Progenitor cell of endocrine pancreas (in vitro differentiated cells): ENCODE measurements at regions not wholly inside any gene's neighbourhood (a gene's known extent, or its start where the extent isn't known, plus 50 kb on each side); places are given as distances from the start of the nearest gene placed in this dataset.

Source experiments
- DNase-seq: peaks from one replicate; pipeline ENCODE4 v3.0.0; 2021; ENCODE audit warnings: low spot score; ENCODE audit not compliant: unreplicated experiment
- H3K27ac Mint-ChIP-seq: 2 replicates; pipeline ENCODE4 v1.8.0; 2021; ENCODE audit warnings: mild to moderate bottlenecking, moderate library complexity, mixed read lengths
- H3K27me3 Mint-ChIP-seq: 2 replicates; pipeline ENCODE4 v1.8.0; 2021; ENCODE audit warnings: mixed read lengths
- H3K36me3 Mint-ChIP-seq: 2 replicates; pipeline ENCODE4 v1.8.0; 2022; ENCODE audit warnings: mixed read lengths; ENCODE audit not compliant: insufficient read depth
- H3K4me1 Mint-ChIP-seq: 2 replicates; pipeline ENCODE4 v1.8.0; 2021; ENCODE audit warnings: low read depth, mixed read lengths
- H3K4me3 Mint-ChIP-seq: 2 replicates; pipeline ENCODE4 v1.8.0; 2021; ENCODE audit warnings: low read depth, mild to moderate bottlenecking, moderate library complexity, mixed read lengths
- H3K9me3 Mint-ChIP-seq: 2 replicates; pipeline ENCODE4 v1.8.0; 2021; ENCODE audit warnings: low read depth, mixed read lengths
- CTCF ChIP-seq: fragments of 200-600 bp; sonication (generic); IDR thresholded peaks from one replicate; pipeline ENCODE4 v1.5.0; 2021; ENCODE audit warnings: antibody characterized with exemption, mild to moderate bottlenecking; ENCODE audit not compliant: unreplicated experiment

- DNase-seq = no peak
- Mint-ChIP-seq H3K27ac (no peak overlapping the region), H3K9me3 (no peaks in the 10 kb centered on the region), H3K4me1 (no peaks in the 10 kb centered on the region), H3K27me3 (peaks cover 17% of the 10 kb centered on the region), H3K36me3 (no peaks in the 10 kb centered on the region), H3K4me3 (no peak overlapping the region)
- no peak for TF ChIP-seq CTCF
Observed at GRCh38 chr20:60732322-60732721, 519.7 kb upstream of the CDH4 start.

- Mint-ChIP-seq H3K4me1 (peaks cover 1% of the 10 kb centered on the region), H3K27ac (no peak overlapping the region), H3K27me3 (peaks cover 23% of the 10 kb centered on the region), H3K36me3 (no peaks in the 10 kb centered on the region), H3K4me3 (no peak overlapping the region), H3K9me3 (peaks cover 4% of the 10 kb centered on the region)
- DNase-seq = no peak
- no peak for TF ChIP-seq CTCF
Observed at GRCh38 chr20:60748086-60748485, 504.0 kb upstream of the CDH4 start.

- H3K27me3 Mint-ChIP-seq = peaks cover 23% of the 10 kb centered on the region
- H3K36me3 Mint-ChIP-seq = no peaks in the 10 kb centered on the region
- no peak overlapping the region for H3K4me3 Mint-ChIP-seq
- TF ChIP-seq CTCF = no peak
- no peak overlapping the region for H3K27ac Mint-ChIP-seq
- H3K4me1 Mint-ChIP-seq = peaks cover 1% of the 10 kb centered on the region
- no peak for DNase-seq
- peaks cover 4% of the 10 kb centered on the region for H3K9me3 Mint-ChIP-seq
Observed at GRCh38 chr20:60749804-60750602, 502.1 kb upstream of the CDH4 start.

- no peak overlapping the region for H3K4me3 Mint-ChIP-seq
- H3K4me1 Mint-ChIP-seq = peaks cover 1% of the 10 kb centered on the region
- H3K36me3 Mint-ChIP-seq = no peaks in the 10 kb centered on the region
- no peak for DNase-seq
- TF ChIP-seq CTCF = no peak
- no peak overlapping the region for H3K27ac Mint-ChIP-seq
- peaks cover 4% of the 10 kb centered on the region for H3K9me3 Mint-ChIP-seq
- H3K27me3 Mint-ChIP-seq = peaks cover 23% of the 10 kb centered on the region
Observed at GRCh38 chr20:60750909-60751308, 501.2 kb upstream of the CDH4 start.

- TF ChIP-seq CTCF = no peak
- Mint-ChIP-seq H3K4me3 (no peak overlapping the region), H3K36me3 (no peaks in the 10 kb centered on the region), H3K27ac (no peak overlapping the region), H3K4me1 (peaks cover 1% of the 10 kb centered on the region), H3K9me3 (peaks cover 4% of the 10 kb centered on the region), H3K27me3 (peaks cover 19% of the 10 kb centered on the region)
- no peak for DNase-seq
Observed at GRCh38 chr20:60751826-60752225, 500.2 kb upstream of the CDH4 start.
